Heart right ventricle (tissue), 16 donors: ENCODE measurements at regions not wholly inside any gene's neighbourhood (a gene's known extent, or its start where the extent isn't known, plus 50 kb on each side); places are given as distances from the start of the nearest gene placed in this dataset.
A peak's percentile ranks its signal among the peaks of the same experiment; 100 is the strongest.

Experiments used
- ATAC-seq, 8 donors: fragments of 200-7000 bp; cut with Tn5 transposase; one replicate each; pipeline ENCODE4 v1.9.1; 2020; ENCODE audit warnings: mild to moderate bottlenecking in 8 of 8, moderate library complexity in 8 of 8, moderate number of reproducible peaks in 1 of 8
- DNase-seq, 2 donors: peaks; one replicate each; pipeline ENCODE4 v3.0.0-alpha.2; 2020
- H3K27ac ChIP-seq, 10 donors: fragments of 200-600 bp; sonication (generic) in 2 of 10; one replicate each; pipeline versions ENCODE4 v1.5.0 to v1.8.0; 2020 to 2022; ENCODE audit warnings: mild to moderate bottlenecking in 3 of 10
- H3K27me3 ChIP-seq, 7 donors: fragments of 200-600 bp; one replicate each; pipeline ENCODE4 v1.8.0; 2021 to 2022; ENCODE audit warnings: mild to moderate bottlenecking in 2 of 7
- H3K36me3 ChIP-seq, 9 donors: fragments of 200-600 bp; sonication (generic) in 1 of 9; one replicate each; pipeline versions ENCODE4 v1.5.0 to v1.8.0; 2020 to 2022; ENCODE audit warnings: mild to moderate bottlenecking in 2 of 9
- H3K4me1 ChIP-seq, 9 donors: fragments of 200-600 bp; sonication (generic) in 1 of 9; one replicate each; pipeline versions ENCODE4 v1.5.0 to v1.8.0; 2020 to 2022; ENCODE audit warnings: mild to moderate bottlenecking in 4 of 9
- H3K4me3 ChIP-seq, 10 donors: fragments of 200-600 bp; sonication (generic) in 2 of 10; one replicate each; pipeline versions ENCODE4 v1.5.0 to v1.8.0; 2020 to 2022; ENCODE audit warnings: mild to moderate bottlenecking in 7 of 10, moderate library complexity in 2 of 10
- H3K9me3 ChIP-seq, 11 donors: fragments of 200-600 bp in 10 of 11; sonication (generic) in 2 of 11; one replicate each; pipeline versions ENCODE4 v1.5.0 to v1.8.0; 2013 to 2022; ENCODE audit warnings: mild to moderate bottlenecking in 2 of 11, control low read depth in 1 of 11, moderate library complexity in 1 of 11
- CTCF ChIP-seq, 9 donors: fragments of 200-600 bp; sonication (generic) in 2 of 9; IDR thresholded peaks; one replicate each; pipeline versions ENCODE4 v1.5.0 to v1.8.0; 2021 to 2022; ENCODE audit warnings: antibody characterized with exemption in 9 of 9, mild to moderate bottlenecking in 5 of 9, moderate library complexity in 1 of 9
- WGBS, 2 donors: extraction: QIAGEN DNeasy Blood & Tissue Kit; methylation state at CpG; one replicate each; pipeline ENCODE4 v1.1.7; 2013; ENCODE audit warnings: inconsistent platforms in 1 of 2; 5-methylcytosine and 5-hydroxymethylcytosine counted together
- intact Hi-C, 10 donors: fragments of 100-400 bp; cut with DNase I; formaldehyde crosslinking; loops; one replicate each; pipeline versions ENCODE4 v1.11.1 to v1.14.2; 2022
- donor health status: Arrhythmogenic right ventricular cardiomyopathy.
- donor health status: ischemic (EF 13 %, LVEDD 7.1; RV severe dilation, severe dysfunction).
- donor health status: healthy with polysubstance abuse.
- donor health status: DM: no; HTN: yes; CAD: no.
- donor health status: DM: no; HTN: no; CAD: no.
- donor health status: ischemic (EF 25% LVEDD 6.9; RV normal size, moderate dysfunction).
- donor health status: ischemic (EF 25% LVEDD 5.7; RV mildly dilated, moderate dysfunction).
- donor health status: healthy.
- donor health status: DM: yes; HTN: yes; CAD: no.
- donor health status: Ischemic cardiomyopathy.
- donor health status: ischemic (EF 35%, LVEDD 5.7; RV mildly dilated, moderate dysfunction).
- donor health status: nonischemic (EF 11% LVEDD 7.7; RV severe dilation, severe dysfunction).
- donor health status: DM: yes; HTN: yes; CAD: no.
- donor health status: PGD.
- donor health status: ischemic (EF 29% LVEDD 5.4; RV normal size, mild dysfunction).
- donor health status: nonischemic (EF 23%, LVEDD 6.1; RV moderate dilation, normal function).

- DNase-seq (no peak), ATAC-seq (no peak)
- H3K27ac ChIP-seq, result no peak overlapping the region
- intact Hi-C loops, result no loop called here
- peaks cover 0 to 15% (median 5%) of the 10 kb centered on the region in 9 donors for H3K4me1 ChIP-seq
- no peaks in the 10 kb centered on the region for H3K36me3 ChIP-seq
- 39 to 50% methylated on average over 6 of the region's 6 CpGs for WGBS, 2 donors
- no peak overlapping the region for H3K4me3 ChIP-seq
- no peak for TF ChIP-seq CTCF (IDR thresholded peaks at IDR 0.05)
- H3K9me3 ChIP-seq, result no peaks in the 10 kb centered on the region
- peaks cover 0 to 48% (median 26%) of the 10 kb centered on the region in 7 donors for H3K27me3 ChIP-seq
Measured at GRCh38 chr3:194200422-194201081, 64.6 kb downstream of the HES1 start.

- WGBS, 2 donors, result 88 to 90% methylated on average over 6 of the region's 6 CpGs
- intact Hi-C loops, result no loop called here
Measured at GRCh38 chr3:194201953-194202666, 66.2 kb downstream of the HES1 start.

GRCh38 chr3:194203482-194204041, 67.6 kb downstream of the HES1 start:
- DNase-seq, result no peak
- H3K27me3 ChIP-seq, result peaks cover 0 to 49% (median 20%) of the 10 kb centered on the region in 7 donors

More at GRCh38 chr3:194201953-194202666, 66.2 kb downstream of the HES1 start:
- no peak for DNase-seq
- H3K4me1 ChIP-seq, result peaks cover 0 to 21% (median 5%) of the 10 kb centered on the region in 9 donors
- no peaks in the 10 kb centered on the region for H3K9me3 ChIP-seq
- H3K4me3 ChIP-seq, result no peak overlapping the region
- ATAC-seq, result no peak
- H3K27ac ChIP-seq, result no peak overlapping the region
- no peak for TF ChIP-seq CTCF (IDR thresholded peaks at IDR 0.05)
- H3K36me3 ChIP-seq, result no peaks in the 10 kb centered on the region
- peaks cover 0 to 56% (median 26%) of the 10 kb centered on the region in 7 donors for H3K27me3 ChIP-seq

More at GRCh38 chr3:194203482-194204041, 67.6 kb downstream of the HES1 start:
- Histone ChIP-seq H3K4me3 (peak overlapping the region in 5 of 10 donors; percentile 24 to 41 (median 27)), H3K36me3 (no peaks in the 10 kb centered on the region), H3K4me1 (peaks cover 0 to 21% (median 5%) of the 10 kb centered on the region in 9 donors), H3K27ac (no peak overlapping the region), H3K9me3 (no peaks in the 10 kb centered on the region)
- intact Hi-C loops, result no loop called here
- WGBS, 2 donors, result 70 to 73% methylated on average over 11 of the region's 11 CpGs
- ATAC-seq, result no peak
- no peak for TF ChIP-seq CTCF (IDR thresholded peaks at IDR 0.05)
